GM19395 (cell line): ENCODE measurements at regions not wholly inside any gene's neighbourhood (a gene's known extent, or its start where the extent isn't known, plus 50 kb on each side); places are given as distances from the start of the nearest gene placed in this dataset.

Experiments used
- ATAC-seq: cut with Tn5 transposase; IDR thresholded peaks from one replicate; pipeline ENCODE4 v1.9.1; 2021; ENCODE audit warnings: mild to moderate bottlenecking, moderate library complexity; ENCODE audit not compliant: unreplicated experiment

- ATAC-seq: no peak
Measured at GRCh38 chr7:12120632-12121031, 90.5 kb upstream of the TMEM106B start.

GRCh38 chr7:12123172-12123571 is 87.9 kb upstream of the TMEM106B start:
- ATAC-seq: no peak

- ATAC-seq: no peak
Measured at GRCh38 chr7:12124028-12124427, 87.1 kb upstream of the TMEM106B start.

- no peak for ATAC-seq
Measured at GRCh38 chr7:12127455-12127854, 83.6 kb upstream of the TMEM106B start.

GRCh38 chr7:12130609-12131008 is 80.5 kb upstream of the TMEM106B start:
- no peak for ATAC-seq

GRCh38 chr7:12131122-12131521 is 80.0 kb upstream of the TMEM106B start:
- no peak for ATAC-seq

- ATAC-seq: no peak
Measured at GRCh38 chr7:12133865-12134264, 77.2 kb upstream of the TMEM106B start.

- no peak for ATAC-seq
Measured at GRCh38 chr7:12136523-12136922, 74.6 kb upstream of the TMEM106B start.

- no peak for ATAC-seq
Measured at GRCh38 chr7:12137283-12137682, 73.8 kb upstream of the TMEM106B start.

GRCh38 chr7:12138421-12138820 is 72.7 kb upstream of the TMEM106B start:
- ATAC-seq: no peak

GRCh38 chr7:12139416-12139815 is 71.7 kb upstream of the TMEM106B start:
- ATAC-seq: no peak

- ATAC-seq: no peak
Measured at GRCh38 chr7:12146813-12147212, 64.3 kb upstream of the TMEM106B start.

- ATAC-seq: no peak
Measured at GRCh38 chr7:12152196-12152918, 58.7 kb upstream of the TMEM106B start.

GRCh38 chr7:12154119-12154518 is 57.0 kb upstream of the TMEM106B start:
- no peak for ATAC-seq

- no peak for ATAC-seq
Measured at GRCh38 chr7:12157517-12157916, 53.6 kb upstream of the TMEM106B start.

GRCh38 chr7:12158334-12159060 is 52.6 kb upstream of the TMEM106B start:
- ATAC-seq: no peak

- no peak for ATAC-seq
Measured at GRCh38 chr7:12161146-12161545, 49.9 kb upstream of the TMEM106B start.
